ENCODE measurements at regions not wholly inside any gene's neighbourhood (a gene's known extent, or its start where the extent isn't known, plus 50 kb on each side); places are given as distances from the start of the nearest gene placed in this dataset.
"Not testable (repeated sequence)": the region's sequence is repeated elsewhere in the genome, so short reads cannot be mapped to it uniquely, and the experiment has no call there.

DNA sequence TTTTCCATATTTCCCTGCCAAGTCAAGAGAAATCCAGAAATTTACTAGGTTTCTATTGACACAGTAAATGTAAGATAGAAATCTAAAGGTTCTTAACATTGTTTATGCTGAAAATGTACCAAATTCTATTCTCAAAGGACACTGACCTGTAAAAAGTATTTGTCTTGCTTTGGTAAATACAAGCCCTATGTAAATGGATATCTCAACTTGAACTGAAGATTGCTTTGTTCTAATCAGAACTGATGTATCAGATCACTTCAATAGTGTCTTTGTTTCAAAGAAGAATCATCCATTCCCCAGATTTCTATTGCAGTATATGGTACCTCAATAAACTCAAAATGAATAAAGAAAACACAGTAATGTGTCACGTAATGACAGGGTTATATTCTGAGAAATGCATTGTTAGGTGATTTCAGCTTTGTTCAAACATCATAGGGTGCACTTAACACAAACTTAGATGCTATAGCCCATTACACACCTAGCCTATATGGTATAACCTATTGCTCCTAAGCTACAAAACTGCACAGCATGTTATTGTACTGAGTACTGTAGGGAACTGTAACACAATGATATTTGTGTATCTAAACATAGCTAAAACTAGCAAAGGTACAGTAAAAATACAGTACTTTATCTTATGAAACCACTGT lies 143.5 kb upstream of the NECTIN3 start:
- H3K36me3 Mint-ChIP-seq (ENCODE audit: low read depth): no peaks in the 10 kb centered on the region

DNA sequence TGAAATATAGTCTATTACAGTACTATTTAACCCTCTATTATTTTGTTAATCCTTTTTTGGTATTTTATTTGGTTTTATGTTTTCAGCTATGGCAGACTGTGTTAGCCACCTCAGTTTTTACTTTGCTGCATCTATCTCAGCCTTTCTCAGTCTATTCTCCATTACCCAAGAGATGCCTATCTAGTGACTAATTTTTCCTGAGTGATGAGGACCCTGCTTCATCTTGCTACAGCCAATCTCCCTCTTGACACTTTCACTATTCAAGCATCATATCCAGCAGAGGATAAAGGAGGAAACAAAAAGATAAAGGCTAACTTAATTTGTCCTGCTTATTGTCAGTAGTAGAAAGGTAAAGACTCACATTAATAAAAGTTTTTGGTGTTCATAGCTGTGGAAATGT lies 141.8 kb upstream of the NECTIN3 start:
- H3K27ac Mint-ChIP-seq: no peak overlapping the region
- peaks cover 9% of the 10 kb centered on the region for H3K27me3 Mint-ChIP-seq (ENCODE audit: low read depth)
- intact Hi-C loops (cut with micrococcal nuclease): no loop called here
- no peak for DNase-seq (ENCODE audit: low spot score)
- H3K36me3 Mint-ChIP-seq (ENCODE audit: low read depth): no peaks in the 10 kb centered on the region
- H3K4me3 Mint-ChIP-seq (ENCODE audit: low read depth): no peak overlapping the region
- H3K9me3 Mint-ChIP-seq: no peaks in the 10 kb centered on the region
- H3K4me1 Mint-ChIP-seq (ENCODE audit: low read depth): no peaks in the 10 kb centered on the region

More for the DNA sequence above, 143.5 kb upstream of the NECTIN3 start:
- no peak for DNase-seq (ENCODE audit: low spot score)
- Mint-ChIP-seq H3K27me3 (ENCODE audit: low read depth) (peaks cover 9% of the 10 kb centered on the region), H3K9me3 (no peaks in the 10 kb centered on the region), H3K4me1 (ENCODE audit: low read depth) (no peaks in the 10 kb centered on the region), H3K4me3 (ENCODE audit: low read depth) (no peak overlapping the region), H3K27ac (no peak overlapping the region)
- intact Hi-C loops (cut with micrococcal nuclease): no loop called here

DNA sequence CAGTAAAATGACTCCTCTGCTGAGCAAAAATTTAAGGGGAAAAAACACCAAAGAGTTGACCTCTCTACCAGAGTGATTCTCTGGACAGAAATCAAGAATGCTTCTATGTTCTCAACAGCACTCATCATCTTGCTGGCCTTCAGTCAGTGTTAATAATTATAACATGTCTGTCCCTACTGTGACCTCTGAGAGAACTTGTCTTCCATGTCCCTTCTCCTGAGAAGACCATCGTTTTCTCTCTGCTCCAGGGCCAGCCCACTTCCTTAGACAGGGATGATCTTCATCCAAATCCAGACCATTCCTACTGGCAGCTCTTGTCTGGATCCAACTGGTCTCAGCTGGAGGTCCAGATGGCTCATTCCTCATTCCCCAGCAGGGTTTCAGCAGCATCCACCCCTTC lies 139.0 kb upstream of the NECTIN3 start:
- Mint-ChIP-seq H3K36me3 (ENCODE audit: low read depth) (no peaks in the 10 kb centered on the region), H3K27ac (no peak overlapping the region), H3K4me1 (ENCODE audit: low read depth) (no peaks in the 10 kb centered on the region), H3K9me3 (no peaks in the 10 kb centered on the region), H3K4me3 (ENCODE audit: low read depth) (no peak overlapping the region), H3K27me3 (ENCODE audit: low read depth) (no peaks in the 10 kb centered on the region)
- intact Hi-C loops (cut with micrococcal nuclease): no loop called here
- no peak for DNase-seq (ENCODE audit: low spot score)

DNA sequence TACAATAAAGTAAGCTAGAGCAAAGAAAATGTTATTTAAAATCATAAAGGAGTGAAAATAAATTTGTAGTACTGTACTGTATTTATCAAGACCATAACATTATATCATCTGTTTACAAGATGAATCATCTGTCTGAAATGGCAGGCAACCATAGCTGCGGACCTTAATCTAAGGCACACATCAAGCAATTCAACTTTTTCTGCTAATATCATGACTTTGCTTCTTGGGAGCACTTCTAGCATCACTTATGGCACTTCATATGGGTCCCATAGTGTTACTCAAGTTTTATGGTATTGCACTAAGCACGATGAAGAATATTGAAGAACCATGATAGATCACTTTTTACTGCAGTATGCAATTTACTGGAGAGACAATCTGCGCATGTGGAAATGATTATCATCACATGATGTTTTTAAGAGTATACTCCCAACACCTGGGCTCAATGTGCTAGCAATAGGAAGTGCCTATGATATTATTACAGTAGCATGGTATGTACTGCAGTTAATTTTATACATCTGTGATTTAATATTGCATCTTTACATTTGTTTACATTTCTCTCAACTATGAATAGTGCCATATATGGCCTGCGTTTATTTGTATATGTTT lies 137.7 kb upstream of the NECTIN3 start:
- no peaks in the 10 kb centered on the region for H3K36me3 Mint-ChIP-seq (ENCODE audit: low read depth)
- no peak overlapping the region for H3K4me3 Mint-ChIP-seq (ENCODE audit: low read depth)
- H3K9me3 Mint-ChIP-seq: no peaks in the 10 kb centered on the region
- peaks cover 2% of the 10 kb centered on the region for H3K27me3 Mint-ChIP-seq (ENCODE audit: low read depth)
- intact Hi-C loops (cut with micrococcal nuclease): no loop called here
- no peak for DNase-seq (ENCODE audit: low spot score)
- no peak overlapping the region for H3K27ac Mint-ChIP-seq
- H3K4me1 Mint-ChIP-seq (ENCODE audit: low read depth): no peaks in the 10 kb centered on the region

DNA sequence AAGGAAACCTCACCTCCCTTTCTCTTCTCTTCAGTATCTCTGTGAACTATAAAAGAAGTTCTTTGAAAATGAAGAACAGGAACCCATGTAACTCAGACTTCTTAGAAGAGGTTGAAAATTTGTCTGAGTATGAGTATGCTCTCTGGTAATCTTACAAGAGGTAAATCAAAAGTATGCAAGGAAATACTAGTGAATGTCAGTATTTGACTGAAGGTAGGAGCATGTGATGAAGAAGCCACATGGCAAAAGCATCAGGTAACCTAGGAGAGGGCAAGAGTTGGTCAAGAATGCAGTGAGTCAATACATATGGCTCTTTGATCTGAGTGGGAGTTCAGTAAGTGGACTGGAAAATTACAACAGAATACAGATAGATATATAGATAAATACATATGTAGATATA lies 133.0 kb upstream of the NECTIN3 start:
- intact Hi-C loops (cut with micrococcal nuclease): no loop called here
- no peak overlapping the region for H3K27ac Mint-ChIP-seq
- H3K4me1 Mint-ChIP-seq (ENCODE audit: low read depth): no peaks in the 10 kb centered on the region
- no peaks in the 10 kb centered on the region for H3K9me3 Mint-ChIP-seq
- DNase-seq (ENCODE audit: low spot score): no peak
- H3K27me3 Mint-ChIP-seq (ENCODE audit: low read depth): peaks cover 2% of the 10 kb centered on the region
- no peaks in the 10 kb centered on the region for H3K36me3 Mint-ChIP-seq (ENCODE audit: low read depth)
- no peak overlapping the region for H3K4me3 Mint-ChIP-seq (ENCODE audit: low read depth)

DNA sequence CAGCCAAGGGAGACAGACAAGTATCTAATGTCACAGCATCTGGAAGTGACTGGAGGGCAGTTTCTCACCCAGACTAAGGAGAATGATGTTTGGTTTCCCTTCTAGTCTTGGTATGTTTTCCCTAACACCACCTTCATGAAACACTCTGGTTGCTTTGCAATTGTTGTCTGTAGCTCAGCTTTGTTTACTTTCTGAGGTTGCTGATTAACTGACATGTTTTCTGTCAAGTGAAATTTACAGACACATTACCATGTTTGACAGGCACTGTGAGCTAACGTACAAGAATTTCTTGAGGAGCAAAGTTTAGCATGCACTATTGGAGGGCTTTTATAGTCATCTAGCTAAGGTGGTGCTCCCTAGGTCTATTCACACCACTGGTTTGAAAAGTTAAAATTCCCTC lies 131.6 kb upstream of the NECTIN3 start:
- Mint-ChIP-seq H3K27ac (no peak overlapping the region), H3K4me1 (ENCODE audit: low read depth) (no peaks in the 10 kb centered on the region), H3K9me3 (peaks cover 3% of the 10 kb centered on the region), H3K27me3 (ENCODE audit: low read depth) (peaks cover 2% of the 10 kb centered on the region), H3K36me3 (ENCODE audit: low read depth) (no peaks in the 10 kb centered on the region), H3K4me3 (ENCODE audit: low read depth) (no peak overlapping the region)
- no peak for DNase-seq (ENCODE audit: low spot score)
- intact Hi-C loops (cut with micrococcal nuclease): no loop called here

DNA sequence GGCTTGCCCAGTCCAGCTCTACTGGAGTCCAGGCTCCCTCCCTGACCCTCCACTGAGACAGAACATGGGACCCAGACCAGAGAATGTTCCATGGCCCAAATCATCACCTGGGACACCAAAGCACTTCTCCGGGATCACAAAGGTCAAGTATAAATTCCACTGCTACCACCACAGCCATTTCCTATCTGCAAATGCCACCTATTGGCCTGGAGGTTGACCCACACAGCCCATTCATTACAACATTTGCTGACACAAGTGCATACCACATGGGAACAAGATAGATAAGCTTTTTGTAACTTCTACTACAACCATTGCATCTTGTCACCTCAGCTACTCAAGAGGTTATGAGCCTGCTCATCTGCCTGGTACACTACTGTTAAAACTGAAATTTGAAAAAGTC lies 126.8 kb upstream of the NECTIN3 start:
- Mint-ChIP-seq H3K9me3 (peaks cover 37% of the 10 kb centered on the region), H3K27me3 (ENCODE audit: low read depth) (no peaks in the 10 kb centered on the region), H3K4me3 (ENCODE audit: low read depth) (no peak overlapping the region), H3K4me1 (ENCODE audit: low read depth) (no peaks in the 10 kb centered on the region), H3K27ac (no peak overlapping the region), H3K36me3 (ENCODE audit: low read depth) (no peaks in the 10 kb centered on the region)
- intact Hi-C loops (cut with micrococcal nuclease): no loop called here
- no peak for DNase-seq (ENCODE audit: low spot score)

DNA sequence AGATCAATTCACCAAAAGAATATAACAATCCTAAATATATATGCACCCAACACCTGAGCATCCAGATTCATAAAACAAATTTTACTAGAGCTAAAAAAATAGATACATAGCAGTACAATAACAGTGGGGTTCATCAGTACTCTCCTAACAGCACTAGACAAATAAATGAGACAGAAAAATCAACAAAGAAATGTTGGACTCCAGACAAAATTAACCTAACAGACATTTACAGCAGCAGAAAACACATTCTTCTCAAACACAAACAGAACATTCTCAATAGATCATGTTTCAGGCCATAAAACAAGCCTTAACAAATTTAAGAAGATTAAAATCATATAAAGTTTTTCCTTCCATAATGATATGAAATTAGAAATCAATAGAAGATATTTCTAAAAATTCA lies 124.8 kb upstream of the NECTIN3 start:
- Mint-ChIP-seq H3K27me3 (ENCODE audit: low read depth) (no peaks in the 10 kb centered on the region), H3K4me1 (ENCODE audit: low read depth) (no peaks in the 10 kb centered on the region), H3K4me3 (ENCODE audit: low read depth) (no peak overlapping the region), H3K9me3 (peaks cover 46% of the 10 kb centered on the region), H3K27ac (no peak overlapping the region), H3K36me3 (ENCODE audit: low read depth) (no peaks in the 10 kb centered on the region)
- DNase-seq (ENCODE audit: low spot score): no peak
- intact Hi-C loops (cut with micrococcal nuclease): no loop called here

DNA sequence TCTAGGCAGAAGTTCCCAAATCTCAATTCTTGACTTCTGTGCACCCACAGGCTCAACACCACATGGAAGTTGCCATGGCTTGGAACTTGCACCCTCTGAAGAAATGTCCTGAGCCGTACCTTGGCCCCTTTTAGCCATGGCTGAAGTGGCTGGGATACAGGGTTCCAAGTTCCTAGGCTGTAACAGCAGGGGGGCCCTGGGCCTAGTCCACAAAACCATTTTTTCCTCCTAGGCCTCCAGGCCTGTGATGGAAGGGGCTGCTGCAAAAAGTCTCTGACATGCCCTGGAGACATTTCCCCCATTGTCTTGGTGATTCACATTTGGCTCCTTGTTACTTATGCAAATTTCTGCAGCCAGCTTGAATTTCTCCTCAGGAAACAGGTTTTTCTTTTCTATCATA lies 122.4 kb upstream of the NECTIN3 start:
- DNase-seq (ENCODE audit: low spot score); H3K27ac Mint-ChIP-seq; H3K36me3 Mint-ChIP-seq (ENCODE audit: low read depth); H3K27me3 Mint-ChIP-seq (ENCODE audit: low read depth); H3K4me1 Mint-ChIP-seq (ENCODE audit: low read depth); intact Hi-C loops (cut with micrococcal nuclease); H3K4me3 Mint-ChIP-seq (ENCODE audit: low read depth): not testable (repeated sequence)
- peaks cover 46% of the 10 kb centered on the region for H3K9me3 Mint-ChIP-seq

DNA sequence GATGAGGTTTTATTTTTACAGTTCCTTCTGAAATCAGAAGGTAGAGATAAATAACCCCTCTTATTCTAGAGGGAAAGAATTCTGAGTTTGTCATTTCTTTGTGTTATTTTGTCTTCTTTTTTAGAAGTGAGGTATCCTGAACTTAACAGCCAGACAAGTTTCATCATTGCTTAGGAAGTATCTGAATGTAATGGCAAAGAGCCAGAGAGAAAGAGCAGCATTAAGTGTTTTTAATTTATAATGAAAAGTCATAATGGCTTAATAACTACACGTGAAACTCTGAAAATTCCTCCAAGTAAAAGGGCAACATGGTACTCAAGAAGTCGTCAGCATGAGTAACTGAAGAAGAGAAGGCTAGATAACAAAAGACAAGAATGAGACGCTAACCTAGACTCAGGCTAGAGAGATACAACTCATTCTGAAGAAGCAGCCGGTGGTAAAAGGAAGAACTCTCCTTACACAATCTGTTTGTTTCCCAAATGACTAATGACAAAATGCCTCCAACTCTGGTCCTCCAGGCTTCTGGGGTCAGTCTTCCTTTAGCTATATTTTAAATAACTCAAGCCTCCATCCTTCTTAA lies 116.2 kb upstream of the NECTIN3 start:
- DNase-seq (ENCODE audit: low spot score): no peak
- no peak overlapping the region for H3K4me3 Mint-ChIP-seq (ENCODE audit: low read depth)
- H3K27me3 Mint-ChIP-seq (ENCODE audit: low read depth): peaks cover 3% of the 10 kb centered on the region
- H3K36me3 Mint-ChIP-seq (ENCODE audit: low read depth): no peaks in the 10 kb centered on the region
- no peaks in the 10 kb centered on the region for H3K4me1 Mint-ChIP-seq (ENCODE audit: low read depth)
- intact Hi-C loops (cut with micrococcal nuclease): no loop called here
- peaks cover 3% of the 10 kb centered on the region for H3K9me3 Mint-ChIP-seq
- no peak overlapping the region for H3K27ac Mint-ChIP-seq

DNA sequence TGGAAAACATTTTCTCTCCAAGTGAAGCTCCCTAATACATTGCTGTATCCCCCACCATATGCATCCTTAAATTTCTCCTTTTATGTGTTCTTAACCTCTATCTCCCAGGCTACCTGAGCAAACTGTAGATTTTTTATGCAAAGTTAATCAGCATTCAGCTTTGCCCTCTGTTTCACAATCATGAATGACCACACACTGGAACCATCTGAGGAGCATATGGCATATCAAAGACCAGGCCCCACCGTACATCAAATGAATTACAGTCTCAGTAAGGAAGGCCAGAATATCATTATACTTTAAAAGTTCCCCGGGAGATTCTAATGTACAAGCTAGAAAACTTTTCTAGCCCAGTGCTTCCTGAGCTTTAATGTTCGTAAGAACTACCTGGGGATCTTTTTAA lies 115.5 kb upstream of the NECTIN3 start:
- no peaks in the 10 kb centered on the region for H3K9me3 Mint-ChIP-seq
- intact Hi-C loops (cut with micrococcal nuclease): no loop called here
- H3K36me3 Mint-ChIP-seq (ENCODE audit: low read depth): no peaks in the 10 kb centered on the region
- H3K27me3 Mint-ChIP-seq (ENCODE audit: low read depth): peaks cover 3% of the 10 kb centered on the region
- no peaks in the 10 kb centered on the region for H3K4me1 Mint-ChIP-seq (ENCODE audit: low read depth)
- H3K4me3 Mint-ChIP-seq (ENCODE audit: low read depth): no peak overlapping the region
- DNase-seq (ENCODE audit: low spot score): no peak
- no peak overlapping the region for H3K27ac Mint-ChIP-seq

DNA sequence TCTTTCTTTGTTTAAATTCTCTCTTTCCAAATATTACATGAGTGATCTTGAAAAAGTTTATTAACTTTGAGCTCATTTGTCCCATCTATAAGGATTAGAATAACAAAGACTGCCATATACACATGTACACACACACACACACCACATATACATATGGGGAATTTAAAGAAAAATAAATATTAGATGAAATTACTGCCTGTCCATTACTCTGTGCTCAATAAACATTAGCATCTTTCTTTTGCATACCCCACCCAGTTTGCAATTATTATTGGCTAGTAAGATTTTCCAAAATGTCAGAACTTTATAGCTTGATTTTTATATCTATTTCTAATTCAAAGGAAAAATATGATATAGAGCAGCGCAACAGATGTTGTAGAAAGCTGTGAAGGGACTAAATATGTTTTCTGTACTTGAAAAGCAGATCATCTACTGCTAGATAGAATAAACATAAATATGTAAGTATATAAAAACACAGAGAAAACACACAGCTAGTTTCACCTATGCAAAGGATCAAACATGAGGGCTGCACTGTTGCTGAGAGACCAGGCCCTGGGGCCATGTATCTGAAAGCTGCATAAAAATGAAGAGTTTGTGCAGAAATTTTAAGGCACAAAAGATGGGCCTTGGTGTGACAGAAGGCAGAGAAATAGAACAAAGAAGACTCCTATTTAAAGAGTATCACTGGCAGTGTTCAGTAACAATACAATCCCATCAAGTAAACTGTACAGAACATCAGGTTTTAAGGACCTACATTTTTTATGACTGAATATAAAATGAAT lies 114.2 kb upstream of the NECTIN3 start:
- intact Hi-C loops (cut with micrococcal nuclease): no loop called here
- no peaks in the 10 kb centered on the region for H3K36me3 Mint-ChIP-seq (ENCODE audit: low read depth)
- DNase-seq (ENCODE audit: low spot score): no peak

More for the DNA sequence above, 114.2 kb upstream of the NECTIN3 start:
- Mint-ChIP-seq H3K27me3 (ENCODE audit: low read depth) (peaks cover 3% of the 10 kb centered on the region), H3K27ac (no peak overlapping the region), H3K9me3 (no peaks in the 10 kb centered on the region), H3K4me1 (ENCODE audit: low read depth) (no peaks in the 10 kb centered on the region), H3K4me3 (ENCODE audit: low read depth) (no peak overlapping the region)
